OCI-LY7 (cell line): ENCODE measurements at regions not wholly inside any gene's neighbourhood (a gene's known extent, or its start where the extent isn't known, plus 50 kb on each side); places are given as distances from the start of the nearest gene placed in this dataset.

Experiments used
- BruUV-seq: library from RNA; stranded (reverse); fragments of 400-500 nt; replicated peaks from 2 replicates; lab custom pipeline; 2021; lab: Mats Ljungman, UMichigan
- CTCF ChIA-PET: fragments of 300-600 bp; sonication (Branson Sonifier 250); formaldehyde crosslinking; loops from one replicate; lab custom pipeline; 2022; ENCODE audit warnings: antibody characterized with exemption; ENCODE audit not compliant: unreplicated experiment; lab: Charles Lee
- POLR2A ChIA-PET: fragments of 300-600 bp; sonication (Branson Sonifier 250); formaldehyde crosslinking; loops from one replicate; lab custom pipeline; 2022; ENCODE audit warnings: antibody characterized with exemption; lab: Charles Lee
- DNase-seq: peaks from one replicate; pipeline ENCODE4 v3.0.0-alpha.2; 2015; ENCODE audit warnings: low spot score
- H2AFZ ChIP-seq: fragments of 200-600 bp; sonication (generic), shearing (Covaris generic); 2 replicates; pipeline ENCODE4 v1.6.1; 2014; ENCODE audit warnings: mild to moderate bottlenecking, antibody characterized with exemption, low read length, moderate library complexity
- H3K27ac ChIP-seq: fragments of 200-600 bp; sonication (generic); 2 replicates; pipeline ENCODE4 v1.5.1; 2014; ENCODE audit warnings: mixed run types, low read depth, mild to moderate bottlenecking, moderate library complexity, low read length, inconsistent platforms; ENCODE audit not compliant: poor library complexity, severe bottlenecking
- H3K36me3 ChIP-seq: fragments of 200-600 bp; sonication (generic); 2 replicates; pipeline ENCODE4 v1.6.1; 2014; ENCODE audit warnings: mild to moderate bottlenecking, antibody characterized with exemption, low read length, moderate library complexity, mixed read lengths; ENCODE audit not compliant: insufficient read depth
- H3K4me1 ChIP-seq: fragments of 200-600 bp; sonication (generic); 2 replicates; pipeline ENCODE4 v1.5.1; 2014; ENCODE audit warnings: mild to moderate bottlenecking, low read length; ENCODE audit not compliant: insufficient read depth, poor library complexity, severe bottlenecking
- H3K4me2 ChIP-seq: fragments of 200-600 bp; sonication (generic); 2 replicates; pipeline ENCODE4 v1.6.1; 2014; ENCODE audit warnings: mild to moderate bottlenecking, low read length
- H3K4me3 ChIP-seq: fragments of 200-600 bp; sonication (generic); 2 replicates; pipeline ENCODE4 v1.5.1; 2014; ENCODE audit warnings: mild to moderate bottlenecking, low read depth, low read length; ENCODE audit not compliant: poor library complexity, severe bottlenecking
- H3K79me2 ChIP-seq: fragments of 200-600 bp; sonication (generic); 2 replicates; pipeline ENCODE4 v1.6.1; 2016; ENCODE audit warnings: low read depth, mild to moderate bottlenecking, low read length, moderate library complexity, mixed read lengths; ENCODE audit not compliant: insufficient read depth
- H3K9me2 ChIP-seq: fragments of 200-600 bp; sonication (generic); 2 replicates; pipeline ENCODE4 v1.6.1; 2016; ENCODE audit warnings: mild to moderate bottlenecking, low read length, mixed read lengths; ENCODE audit not compliant: insufficient read depth
- H3K9me3 ChIP-seq: fragments of 200-600 bp; sonication (generic); 2 replicates; pipeline ENCODE4 v1.6.1; 2014; ENCODE audit warnings: mild to moderate bottlenecking, mixed run types, low read length, mixed read lengths
- H4K20me1 ChIP-seq: fragments of 200-600 bp; sonication (generic); 2 replicates; pipeline ENCODE4 v1.6.1; 2014; ENCODE audit warnings: mild to moderate bottlenecking, antibody characterized with exemption, low read length, moderate library complexity, mixed read lengths; ENCODE audit not compliant: insufficient read depth
- CTCF ChIP-seq: fragments of 200-600 bp; sonication (generic); conservative IDR thresholded peaks from 2 replicates; pipeline ENCODE4 v1.5.1; 2014; ENCODE audit warnings: mild to moderate bottlenecking, antibody characterized with exemption, low read length, moderate library complexity, mixed read lengths
- EZH2phosphoT487 ChIP-seq: fragments of 200-600 bp; sonication (generic); IDR thresholded peaks from 2 replicates; pipeline ENCODE4 v1.6.1; 2018; ENCODE audit warnings: low read depth, borderline replicate concordance, mild to moderate bottlenecking, mixed run types, antibody characterized with exemption, low read length, moderate library complexity, mixed read lengths
- intact Hi-C: fragments of 100-400 bp; cut with micrococcal nuclease; formaldehyde crosslinking; loops from one replicate; pipeline ENCODE4 v1.10.0; 2022; ENCODE audit not compliant: unreplicated experiment

DNA sequence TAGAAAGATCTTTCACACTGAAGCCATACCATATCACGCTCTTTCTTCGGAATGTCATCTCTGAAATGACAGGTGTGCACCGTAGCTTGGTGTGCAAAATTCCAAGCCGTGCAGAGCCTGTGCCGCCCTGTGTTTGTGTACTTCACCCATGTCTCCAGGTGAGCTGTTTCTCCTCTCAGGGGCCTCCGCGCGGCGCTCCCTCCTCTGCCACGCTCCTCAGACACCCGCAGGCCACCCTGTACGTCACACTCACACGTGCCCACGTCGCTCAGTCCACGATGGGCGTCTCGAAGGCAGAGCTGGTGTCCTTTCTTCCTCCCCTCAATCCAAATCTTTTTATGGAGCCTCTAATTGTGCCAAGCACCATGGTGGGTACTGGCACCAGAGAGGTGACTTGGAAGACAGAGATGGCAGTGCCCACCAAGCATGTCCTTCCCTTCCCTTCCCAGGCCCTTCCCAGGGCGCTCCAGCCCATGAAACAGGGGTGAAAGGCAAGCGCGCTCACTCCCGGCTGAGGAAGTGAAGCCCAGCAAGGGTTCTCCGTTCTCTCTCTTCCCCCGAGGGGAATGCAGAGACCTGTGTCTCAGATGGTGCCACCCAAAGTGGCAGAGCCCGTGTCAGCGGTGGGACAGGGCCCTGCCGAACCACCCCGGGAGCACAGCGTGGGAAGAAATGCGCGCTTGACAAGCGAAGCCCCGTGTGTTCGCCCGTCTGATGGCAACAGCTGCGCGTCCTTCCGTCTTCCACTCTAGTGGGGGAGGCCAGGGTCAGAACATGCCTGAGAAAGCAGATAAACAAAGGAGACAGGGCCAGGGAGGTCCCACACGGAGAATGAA is 292.5 kb upstream of the SHH start:
- Histone ChIP-seq H3K36me3 (no peaks in the 10 kb centered on the region), H3K4me1 (no peaks in the 10 kb centered on the region), H3K4me2 (no peak overlapping the region), H4K20me1 (no peaks in the 10 kb centered on the region), H3K9me2 (no peaks in the 10 kb centered on the region), H3K4me3 (no peak overlapping the region), H3K9me3 (no peaks in the 10 kb centered on the region), H3K79me2 (no peaks in the 10 kb centered on the region), H3K27ac (no peak overlapping the region), H2AFZ (no peak overlapping the region)
- intact Hi-C loops, result no loop called here
- BruUV-seq, result no TSS peak
- POLR2A ChIA-PET, result no interaction called here
- CTCF ChIA-PET, result no interaction called here
- no peak for DNase-seq
- TF ChIP-seq CTCF, result no peak

GRCh38 chr7:156102267-156102666 is 290.0 kb upstream of the SHH start:
- no peak for DNase-seq
- H3K4me3 ChIP-seq, result no peak overlapping the region
- TF ChIP-seq CTCF (no peak), EZH2phosphoT487 (no peak)
- no peaks in the 10 kb centered on the region for H3K9me3 ChIP-seq
- no peaks in the 10 kb centered on the region for H3K9me2 ChIP-seq
- ChIA-PET CTCF (no interaction called here), POLR2A (no interaction called here)
- H3K36me3 ChIP-seq, result no peaks in the 10 kb centered on the region
- H3K27ac ChIP-seq, result no peak overlapping the region
- H3K4me1 ChIP-seq, result no peaks in the 10 kb centered on the region
- intact Hi-C loops, result no loop called here
- H3K79me2 ChIP-seq, result no peaks in the 10 kb centered on the region
- no peak overlapping the region for H3K4me2 ChIP-seq
- no peak overlapping the region for H2AFZ ChIP-seq
- H4K20me1 ChIP-seq, result no peaks in the 10 kb centered on the region
- no TSS peak for BruUV-seq

DNA sequence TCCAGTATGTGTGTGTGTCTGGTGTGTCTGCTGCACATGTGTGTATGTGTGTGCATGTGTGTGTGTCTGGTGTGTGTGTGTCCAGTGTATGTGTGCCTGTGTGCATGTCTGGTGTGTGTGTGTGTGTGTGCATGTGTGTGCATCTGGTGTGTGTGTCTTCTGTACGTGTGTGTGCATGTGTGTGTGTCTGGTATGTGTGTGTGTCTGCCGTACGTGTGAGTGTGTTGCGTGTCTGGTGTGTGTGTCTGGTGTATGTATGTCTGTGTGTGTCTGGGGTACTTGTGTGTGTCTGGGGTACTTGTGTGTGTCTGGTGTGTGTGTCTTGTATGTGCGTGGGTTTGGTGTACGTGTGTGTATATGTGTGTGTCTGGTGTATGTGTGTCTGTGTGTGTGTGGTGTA is 289.1 kb upstream of the SHH start:
- BruUV-seq, result no TSS peak
- ChIA-PET CTCF (no interaction called here), POLR2A (no interaction called here)
- Histone ChIP-seq H3K9me2 (no peaks in the 10 kb centered on the region), H3K79me2 (no peaks in the 10 kb centered on the region), H3K4me2 (no peak overlapping the region), H3K9me3 (no peaks in the 10 kb centered on the region), H4K20me1 (no peaks in the 10 kb centered on the region), H3K36me3 (no peaks in the 10 kb centered on the region), H3K4me1 (no peaks in the 10 kb centered on the region), H3K4me3 (no peak overlapping the region), H3K27ac (no peak overlapping the region), H2AFZ (no peak overlapping the region)
- intact Hi-C loops, result no loop called here
- TF ChIP-seq EZH2phosphoT487, result no peak
- no peak for TF ChIP-seq CTCF
- no peak for DNase-seq
